ENCODE measurements at regions not wholly inside any gene's neighbourhood (a gene's known extent, or its start where the extent isn't known, plus 50 kb on each side); places are given as distances from the start of the nearest gene placed in this dataset.

DNA sequence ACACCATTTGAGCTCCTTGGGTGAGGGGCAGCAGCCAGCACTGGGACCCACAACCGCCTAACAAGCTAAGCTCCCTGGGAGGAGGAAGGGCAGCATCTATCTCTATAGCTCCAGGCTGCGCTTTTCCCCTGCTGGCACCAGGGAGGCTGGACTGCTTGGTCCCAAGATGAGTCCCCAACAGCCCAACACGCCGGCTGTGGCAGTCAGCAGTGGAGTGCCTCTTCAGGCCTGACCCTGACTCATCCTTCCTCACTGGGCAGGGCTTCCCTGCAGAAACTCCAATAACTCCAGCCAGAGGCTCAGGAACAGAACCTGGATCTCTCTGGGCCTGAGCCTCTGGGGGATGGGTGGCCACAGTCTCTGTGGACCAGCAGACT lies 113.7 kb upstream of the ADAMTS16 start:
- TF ChIP-seq, protein P1, sequence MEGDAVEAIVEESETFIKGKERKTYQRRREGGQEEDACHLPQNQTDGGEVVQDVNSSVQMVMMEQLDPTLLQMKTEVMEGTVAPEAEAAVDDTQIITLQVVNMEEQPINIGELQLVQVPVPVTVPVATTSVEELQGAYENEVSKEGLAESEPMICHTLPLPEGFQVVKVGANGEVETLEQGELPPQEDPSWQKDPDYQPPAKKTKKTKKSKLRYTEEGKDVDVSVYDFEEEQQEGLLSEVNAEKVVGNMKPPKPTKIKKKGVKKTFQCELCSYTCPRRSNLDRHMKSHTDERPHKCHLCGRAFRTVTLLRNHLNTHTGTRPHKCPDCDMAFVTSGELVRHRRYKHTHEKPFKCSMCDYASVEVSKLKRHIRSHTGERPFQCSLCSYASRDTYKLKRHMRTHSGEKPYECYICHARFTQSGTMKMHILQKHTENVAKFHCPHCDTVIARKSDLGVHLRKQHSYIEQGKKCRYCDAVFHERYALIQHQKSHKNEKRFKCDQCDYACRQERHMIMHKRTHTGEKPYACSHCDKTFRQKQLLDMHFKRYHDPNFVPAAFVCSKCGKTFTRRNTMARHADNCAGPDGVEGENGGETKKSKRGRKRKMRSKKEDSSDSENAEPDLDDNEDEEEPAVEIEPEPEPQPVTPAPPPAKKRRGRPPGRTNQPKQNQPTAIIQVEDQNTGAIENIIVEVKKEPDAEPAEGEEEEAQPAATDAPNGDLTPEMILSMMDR (IDR thresholded peaks at IDR 0.05): no peak
- TF ChIP-seq EZH2 (IDR thresholded peaks at IDR 0.05; ENCODE audit: borderline replicate concordance, insufficient read depth, low read depth, low read length, poor library complexity, severe bottlenecking): no peak
